Ovary (tissue), 7 donors: ENCODE measurements at regions not wholly inside any gene's neighbourhood (a gene's known extent, or its start where the extent isn't known, plus 50 kb on each side); places are given as distances from the start of the nearest gene placed in this dataset.

Experiments
- DNase-seq, 5 donors: peaks; one replicate each; pipeline ENCODE4 v3.0.0-alpha.2; 2019 to 2020
- H3K27ac ChIP-seq, 2 donors: fragments of 200-600 bp; one replicate each; pipeline versions ENCODE4 v1.5.1 to v1.8.0; 2019 to 2022
- H3K27me3 ChIP-seq: fragments of 200-600 bp; one replicate; pipeline ENCODE4 v1.8.0; 2022
- H3K36me3 ChIP-seq: fragments of 200-600 bp; sonication (generic); one replicate; pipeline ENCODE4 v1.5.1; 2019
- H3K4me1 ChIP-seq: one replicate; pipeline ENCODE4 v1.8.1; 2013; ENCODE audit warnings: mild to moderate bottlenecking, moderate library complexity; ENCODE audit not compliant: insufficient read depth
- H3K4me3 ChIP-seq: fragments of 200-600 bp; sonication (generic); one replicate; pipeline ENCODE4 v1.5.1; 2017
- H3K9me3 ChIP-seq, 2 donors: fragments of 200-600 bp in 1 of 2; sonication (generic) in 1 of 2; one replicate each; pipeline versions ENCODE4 v1.5.1 to v1.8.1; 2013 to 2019; ENCODE audit warnings: mild to moderate bottlenecking in 1 of 2, moderate library complexity in 1 of 2
- CTCF ChIP-seq, 3 donors: fragments of 450-650 bp in 2 of 3; fragments of 200-600 bp in 1 of 3; IDR thresholded peaks; one replicate each; pipeline versions ENCODE4 v1.5.1 to v1.8.0; 2016 to 2022; ENCODE audit warnings: antibody characterized with exemption in 3 of 3, mild to moderate bottlenecking in 1 of 3
- EP300 ChIP-seq: sonication (generic); formaldehyde crosslinking; IDR thresholded peaks from one replicate; pipeline ENCODE4 v1.6.1; 2017; ENCODE audit warnings: antibody characterized with exemption
- POLR2A ChIP-seq: fragments of 450-650 bp; IDR thresholded peaks from one replicate; pipeline ENCODE4 v1.6.1; 2017; ENCODE audit warnings: antibody characterized with exemption, mild to moderate bottlenecking, moderate library complexity
- WGBS, 3 donors: extraction: QIAGEN DNeasy Blood & Tissue Kit in 1 of 3; methylation state at CpG; one replicate each; pipeline versions ENCODE4 v1.1.5 to v1.1.7; 2013 to 2017; 5-methylcytosine and 5-hydroxymethylcytosine counted together
- intact Hi-C, 4 donors: fragments of 100-400 bp; cut with DNase I; formaldehyde crosslinking; loops; one replicate each; pipeline versions ENCODE4 v1.11.0 to v1.15.1; 2022 to 2023
- donor health status: DM: no; HTN: no; CAD: no; lungs with moderate emphysema.
- donor health status: DM: no; HTN: no; CAD: no.
- donor health status: Bipolar disorder and iron deficiency.
- donor health status: DM: no; HTN: no; CAD: no.
- donor health status: DM: yes; HTN: yes; CAD: no.

GRCh38 chr1:187928696-187929095, 1099.9 kb downstream of the PLA2G4A start:
- 30 to 40% (median 39%) methylated on average over 2 of the region's 2 CpGs for whole genome bisulfite sequencing, 3 donors
- Histone ChIP-seq H3K27ac (no peak overlapping the region), H3K4me3 (no peak overlapping the region), H3K9me3 (no peaks in the 10 kb centered on the region), H3K36me3 (no peaks in the 10 kb centered on the region), H3K4me1 (no peaks in the 10 kb centered on the region), H3K27me3 (no peaks in the 10 kb centered on the region)
- no peak for TF ChIP-seq POLR2A
- no peak for TF ChIP-seq CTCF (IDR thresholded peaks at IDR 0.05)
- TF ChIP-seq EP300: no peak
- intact Hi-C loops: no loop called here
- DNase-seq: no peak

GRCh38 chr1:187931776-187932175, 1103.0 kb downstream of the PLA2G4A start:
- Histone ChIP-seq H3K4me3 (no peak overlapping the region), H3K9me3 (no peaks in the 10 kb centered on the region), H3K27me3 (no peaks in the 10 kb centered on the region), H3K36me3 (no peaks in the 10 kb centered on the region), H3K4me1 (no peaks in the 10 kb centered on the region), H3K27ac (no peak overlapping the region)
- no peak for DNase-seq
- WGBS, 3 donors: 72 to 80% (median 74%) methylated on average over 7 of the region's 7 CpGs
- TF ChIP-seq POLR2A (no peak), CTCF (IDR thresholded peaks at IDR 0.05) (no peak), EP300 (no peak)
- intact Hi-C loops: no loop called here

GRCh38 chr1:187933562-187934419, 1105.0 kb downstream of the PLA2G4A start:
- H3K4me1 ChIP-seq: no peaks in the 10 kb centered on the region
- intact Hi-C loops: no loop called here
- H3K27me3 ChIP-seq: no peaks in the 10 kb centered on the region
- H3K36me3 ChIP-seq: no peaks in the 10 kb centered on the region
- DNase-seq: no peak
- H3K27ac ChIP-seq: no peak overlapping the region
- H3K9me3 ChIP-seq: no peaks in the 10 kb centered on the region
- H3K4me3 ChIP-seq: no peak overlapping the region
- TF ChIP-seq EP300 (no peak), CTCF (IDR thresholded peaks at IDR 0.05) (no peak), POLR2A (no peak)
- WGBS, 3 donors: 91 to 94% (median 91%) methylated on average over 3 of the region's 3 CpGs

- intact Hi-C loops: no loop called here
- no peaks in the 10 kb centered on the region for H3K9me3 ChIP-seq
- H3K36me3 ChIP-seq: no peaks in the 10 kb centered on the region
- no peak for TF ChIP-seq POLR2A
- TF ChIP-seq EP300: no peak
- no peak for TF ChIP-seq CTCF (IDR thresholded peaks at IDR 0.05)
- H3K4me3 ChIP-seq: no peak overlapping the region
- H3K27ac ChIP-seq: no peak overlapping the region
- H3K4me1 ChIP-seq: no peaks in the 10 kb centered on the region
- no peak for DNase-seq
- no peaks in the 10 kb centered on the region for H3K27me3 ChIP-seq
- 67 to 71% (median 70%) methylated on average over 1 of the region's 1 CpG for WGBS, 3 donors
These were observed 1107.9 kb downstream of the PLA2G4A start for GRCh38 chr1:187936667-187937066.
